IPS DF 4.7 (cell line): ENCODE measurements at regions not wholly inside any gene's neighbourhood (a gene's known extent, or its start where the extent isn't known, plus 50 kb on each side); places are given as distances from the start of the nearest gene placed in this dataset.

Experiments used
- DNase-seq: peaks from one replicate; pipeline ENCODE4 v3.0.0-alpha.2; 2013; ENCODE audit warnings: low spot score; ENCODE audit errors: extremely low read depth

GRCh38 chr17:77481476-77482374, 341.0 kb downstream of the SEC14L1 start:
- DNase-seq, result no peak

GRCh38 chr17:77482375-77483127, 341.8 kb downstream of the SEC14L1 start:
- no peak for DNase-seq

DNA sequence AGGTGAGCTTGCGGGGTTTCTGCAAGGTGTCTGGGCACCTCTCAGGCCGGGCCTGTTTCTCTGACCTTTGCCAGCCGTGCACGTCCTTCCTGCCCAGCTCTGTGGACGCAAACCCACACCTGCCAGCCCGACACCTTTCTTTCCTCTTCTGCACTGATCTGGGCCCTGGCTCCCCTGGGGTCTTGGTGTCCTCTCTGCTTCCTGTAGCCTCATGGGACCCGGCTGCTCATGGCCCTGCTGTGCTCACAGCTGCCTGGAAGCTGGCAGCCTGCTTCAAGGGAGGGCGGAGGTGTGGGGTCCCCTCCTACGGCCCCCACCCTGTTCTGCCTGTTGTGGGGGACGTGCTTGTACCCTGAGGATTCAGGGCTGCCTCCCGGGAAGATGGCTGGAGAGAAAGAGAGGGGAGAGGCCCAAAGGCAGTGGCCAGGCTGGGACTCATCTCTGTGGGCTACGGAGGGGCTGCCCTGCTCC, 342.4 kb downstream of the SEC14L1 start:
- no peak for DNase-seq

DNA sequence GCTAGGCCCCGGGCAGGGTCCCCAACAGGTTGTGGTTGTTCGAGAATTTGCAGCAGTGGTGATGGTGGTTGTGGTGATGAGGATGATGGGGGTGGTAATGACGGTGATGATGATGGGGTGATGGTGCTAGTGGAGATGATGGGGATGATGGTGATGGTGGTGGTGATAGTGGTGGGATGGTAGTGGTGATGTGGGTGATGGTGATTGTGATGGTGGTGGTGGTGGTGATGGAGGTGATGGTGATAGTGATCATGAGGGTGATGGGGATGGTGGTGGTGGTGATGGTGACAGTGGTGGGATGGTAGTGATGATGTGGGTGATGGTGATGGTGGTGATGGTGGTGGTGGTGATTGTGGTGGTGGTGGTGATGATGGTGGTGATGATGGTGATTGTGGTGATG, 343.3 kb downstream of the SEC14L1 start:
- no peak for DNase-seq

- DNase-seq, result no peak
These were observed 344.5 kb downstream of the SEC14L1 start for GRCh38 chr17:77485089-77485833.

DNA sequence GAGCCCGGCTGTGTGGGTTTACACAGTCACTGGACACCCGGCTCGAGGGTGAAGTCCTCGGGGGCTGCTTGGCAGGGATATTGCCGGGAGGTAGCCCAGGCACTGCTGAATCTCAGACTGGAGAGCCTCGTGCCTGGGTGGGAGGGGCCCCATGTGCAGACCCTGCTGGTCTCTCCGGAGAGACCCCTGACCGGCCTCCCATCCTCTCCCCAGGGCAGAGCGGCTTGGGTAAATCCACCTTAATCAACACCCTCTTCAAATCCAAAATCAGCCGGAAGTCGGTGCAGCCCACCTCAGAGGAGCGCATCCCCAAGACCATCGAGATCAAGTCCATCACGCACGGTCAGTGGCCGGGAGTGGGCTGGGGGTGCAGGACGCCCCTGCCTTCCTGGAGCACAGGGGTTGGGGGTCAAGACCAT, 346.5 kb downstream of the SEC14L1 start:
- DNase-seq, result no peak

- DNase-seq, result no peak
These were observed 347.1 kb downstream of the SEC14L1 start for GRCh38 chr17:77487677-77488530.

DNA sequence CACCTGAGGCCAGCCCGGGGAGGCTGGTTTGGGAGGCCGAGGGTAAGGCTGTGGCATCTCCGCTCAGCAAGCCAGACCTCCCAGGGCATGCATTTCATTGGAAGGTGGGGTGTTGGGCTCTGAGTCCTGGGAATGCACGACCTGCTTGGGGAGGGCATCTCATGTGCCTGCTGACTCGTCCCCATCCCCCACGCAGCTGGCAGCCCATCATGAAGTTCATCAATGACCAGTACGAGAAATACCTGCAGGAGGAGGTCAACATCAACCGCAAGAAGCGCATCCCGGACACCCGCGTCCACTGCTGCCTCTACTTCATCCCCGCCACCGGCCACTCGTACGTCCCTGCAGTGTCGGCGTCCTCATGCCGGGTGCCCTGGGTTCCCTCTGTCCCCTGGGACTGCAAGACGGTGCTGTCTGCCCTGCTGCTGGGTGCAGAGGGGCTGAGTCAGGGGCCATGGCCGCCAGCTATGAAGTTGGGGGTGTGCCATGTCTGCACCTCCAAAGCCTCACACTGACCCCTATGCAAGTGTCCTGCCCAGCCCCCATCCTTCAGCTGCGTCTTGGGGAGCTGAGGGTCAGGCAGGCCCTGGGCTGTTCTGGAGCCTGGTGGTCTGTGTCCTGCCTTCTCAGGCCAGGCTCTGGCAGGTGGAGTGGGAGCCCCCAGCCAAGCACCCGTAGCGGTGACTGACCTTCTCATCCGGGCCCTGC, 347.9 kb downstream of the SEC14L1 start:
- no peak for DNase-seq

- DNase-seq, result no peak
These were observed 348.6 kb downstream of the SEC14L1 start for GRCh38 chr17:77489239-77489892.

DNA sequence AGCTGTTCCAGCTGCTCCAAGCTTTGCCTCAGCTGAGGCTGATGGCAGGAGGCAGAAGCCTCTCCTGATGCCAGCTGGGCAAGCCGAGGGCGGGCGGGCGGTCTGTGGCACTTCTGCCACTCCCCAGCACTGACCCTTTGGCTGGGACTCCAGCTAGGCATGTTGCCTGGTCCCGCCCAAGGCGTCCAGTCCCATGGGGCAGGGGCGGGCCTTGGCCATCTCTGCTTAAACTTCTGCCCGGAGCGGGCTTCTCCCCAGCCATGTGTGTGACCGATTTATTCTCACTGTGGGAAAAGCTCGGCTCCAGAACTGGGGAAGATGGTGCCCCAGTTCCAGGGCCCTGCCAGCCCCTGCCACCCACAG, 349.1 kb downstream of the SEC14L1 start:
- DNase-seq, result no peak

DNA sequence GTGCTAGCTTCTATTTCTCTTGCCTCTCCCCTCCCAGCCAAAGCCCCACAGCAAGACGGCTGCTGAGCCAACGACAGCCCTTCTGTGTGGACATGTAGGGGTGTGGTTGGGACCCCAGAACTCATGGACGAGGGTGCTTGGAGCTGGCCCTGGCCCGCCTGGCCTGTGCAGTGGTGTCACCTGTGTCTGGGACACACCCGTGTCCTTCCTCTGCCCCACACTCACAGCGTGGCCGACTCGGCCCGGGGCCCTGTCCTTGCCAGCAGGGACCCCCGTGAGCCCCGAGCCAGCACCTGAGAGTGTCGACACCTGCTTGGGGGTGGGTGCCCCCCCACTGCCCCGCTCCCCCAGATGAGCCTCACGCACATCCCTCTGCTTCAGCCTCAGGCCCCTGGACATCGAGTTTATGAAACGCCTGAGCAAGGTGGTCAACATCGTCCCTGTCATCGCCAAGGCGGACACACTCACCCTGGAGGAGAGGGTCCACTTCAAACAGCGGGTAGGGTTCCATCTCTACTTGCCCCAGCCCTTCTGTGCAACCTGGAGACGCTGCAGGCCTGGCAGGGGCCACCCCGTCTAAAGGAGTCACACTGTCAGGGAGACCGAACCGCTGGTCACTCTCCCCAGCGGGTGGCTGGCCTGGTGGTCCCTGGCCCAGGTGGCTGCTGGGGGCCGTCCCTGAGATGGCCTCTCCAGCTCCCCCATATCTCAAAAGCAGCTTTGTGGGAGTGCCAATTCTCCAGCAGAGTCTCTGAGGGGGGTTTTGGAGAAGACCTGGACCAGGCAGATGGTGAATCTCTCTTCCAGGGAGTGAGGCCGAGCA, 349.8 kb downstream of the SEC14L1 start:
- no peak for DNase-seq

GRCh38 chr17:77491921-77492445, 351.2 kb downstream of the SEC14L1 start:
- no peak for DNase-seq

- no peak for DNase-seq
These were observed 351.9 kb downstream of the SEC14L1 start for GRCh38 chr17:77492446-77493237.

DNA sequence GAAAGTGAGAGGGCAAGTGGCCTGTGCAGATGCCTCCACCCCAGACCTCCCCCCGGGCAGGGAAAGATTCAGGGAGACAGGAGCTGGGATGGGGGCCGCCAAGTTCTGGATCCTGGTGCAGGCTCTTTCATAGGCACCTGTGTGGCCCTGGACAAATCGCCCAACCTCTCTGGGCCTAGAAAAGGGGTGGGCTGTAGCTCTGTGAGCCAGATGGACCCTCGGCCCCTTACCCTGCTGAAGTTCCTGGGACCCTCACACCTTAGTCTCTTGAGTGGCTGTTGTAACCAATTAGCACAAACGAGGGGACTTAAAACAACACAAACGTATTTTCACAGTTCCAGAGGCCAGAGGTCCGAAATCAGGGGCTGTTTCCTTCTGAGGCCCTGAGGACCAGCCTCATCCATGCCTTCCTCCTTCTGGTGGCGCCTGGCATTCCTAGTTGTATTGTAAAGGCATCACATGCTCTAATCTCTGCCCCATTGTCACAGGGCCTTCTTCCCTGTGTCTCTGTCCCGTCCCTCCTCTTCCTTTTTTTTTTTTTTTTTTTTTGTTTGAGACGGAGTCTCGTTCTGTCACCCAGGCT, 352.6 kb downstream of the SEC14L1 start:
- DNase-seq, result no peak

DNA sequence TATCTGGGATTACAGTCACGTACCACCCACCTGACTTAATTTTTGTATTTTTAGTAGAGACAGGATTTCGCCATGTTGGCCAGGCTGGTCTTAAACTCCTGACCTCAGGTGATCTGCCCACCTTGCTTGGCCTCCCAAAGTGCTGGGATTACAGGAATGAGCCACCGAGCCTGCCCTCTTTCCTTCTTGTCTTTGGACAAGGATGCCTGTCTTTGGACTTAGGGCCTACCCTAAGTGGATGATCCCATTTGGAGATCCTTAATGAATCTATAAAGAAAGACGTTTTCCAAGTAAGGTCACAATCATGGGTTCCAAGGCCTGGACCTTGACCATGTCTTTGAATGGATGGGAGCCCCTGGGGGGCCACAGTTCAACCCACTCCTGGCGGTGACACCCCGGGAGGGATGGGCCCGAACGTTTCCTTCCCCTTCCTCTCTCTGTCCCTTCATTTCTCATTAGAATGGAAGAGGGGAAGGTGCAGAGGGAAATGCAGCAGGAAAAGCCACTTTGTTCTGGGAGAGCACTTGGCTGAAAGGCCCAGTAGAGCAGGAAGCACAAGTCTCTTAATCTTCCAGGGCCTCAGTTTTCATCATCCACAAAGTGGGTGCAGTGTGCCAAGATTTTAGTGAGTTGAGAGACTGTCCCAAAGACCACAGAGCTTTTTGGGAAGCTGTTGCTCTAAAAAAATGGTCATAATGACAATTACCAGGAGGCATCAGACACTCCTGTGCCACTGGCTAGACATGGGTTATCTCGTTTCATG, 353.3 kb downstream of the SEC14L1 start:
- DNase-seq, result no peak

GRCh38 chr17:77494664-77495435, 354.1 kb downstream of the SEC14L1 start:
- no peak for DNase-seq
